ENCODE measurements at regions not wholly inside any gene's neighbourhood (a gene's known extent, or its start where the extent isn't known, plus 50 kb on each side); places are given as distances from the start of the nearest gene placed in this dataset.

GRCh38 chr7:101720324-101720723, 91.2 kb upstream of the MYL10 start:
- TF ChIP-seq GABPA (IDR thresholded peaks at IDR 0.05; ENCODE audit: borderline replicate concordance, insufficient read depth, low read length) (no peak), MAX (IDR thresholded peaks at IDR 0.05) (no peak), CTCF (IDR thresholded peaks at IDR 0.05; ENCODE audit: control extremely low read depth in 1 of 3, insufficient read depth in 1 of 3, low read depth in 1 of 3, low read length in 3 of 3) (no peak), FOSL1 (IDR thresholded peaks at IDR 0.05; ENCODE audit: insufficient read depth, low read depth, low read length) (no peak), CREB1 (IDR thresholded peaks at IDR 0.05) (no peak), ZNF274 (IDR thresholded peaks at IDR 0.05; ENCODE audit: borderline replicate concordance, extremely low read depth, low read length) (no peak)
